ENCODE measurements at regions not wholly inside any gene's neighbourhood (a gene's known extent, or its start where the extent isn't known, plus 50 kb on each side); places are given as distances from the start of the nearest gene placed in this dataset.

DNA sequence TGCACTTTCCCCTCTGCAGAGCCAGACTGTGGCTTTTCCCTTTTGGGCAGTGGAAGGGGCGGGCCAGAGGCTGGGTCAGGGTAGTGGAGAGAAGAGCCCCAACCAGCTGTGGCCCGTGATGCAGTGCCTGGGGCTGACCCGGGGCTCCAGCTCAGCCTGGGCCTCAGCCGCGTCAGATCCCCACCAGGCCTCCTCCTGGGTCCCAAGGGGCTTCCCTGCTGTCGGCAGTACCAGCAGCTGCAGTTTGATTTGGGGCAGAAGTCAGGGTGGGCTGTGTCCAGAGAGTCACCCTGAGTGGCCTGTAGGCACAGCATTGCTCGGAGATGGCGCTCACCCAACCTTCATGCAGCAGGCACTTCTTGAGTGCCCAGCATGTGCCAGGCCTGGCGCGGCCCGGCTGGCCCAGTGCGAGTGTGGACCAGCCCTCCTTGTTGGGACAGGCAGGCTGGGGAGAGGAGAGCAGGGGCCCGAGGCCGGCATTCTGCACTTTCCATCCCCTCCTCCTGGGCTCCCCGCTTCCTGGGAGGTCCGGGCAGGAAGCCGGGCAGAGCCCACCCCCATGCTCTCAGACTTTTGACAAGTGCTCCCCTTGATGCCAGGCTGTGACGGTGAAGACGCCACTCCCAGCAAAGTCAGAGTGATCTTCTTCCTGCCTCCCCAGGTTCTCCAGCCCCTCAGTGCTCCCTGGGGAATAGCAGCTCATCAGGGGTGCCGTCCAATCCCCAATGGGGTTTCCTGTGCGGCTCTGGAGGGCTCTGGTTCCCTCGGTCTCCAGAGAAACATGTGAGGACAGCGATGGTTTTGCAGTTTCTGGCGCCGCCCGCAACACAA, 88.3 kb upstream of the COL5A1 start:
- TF ChIP-seq ZNF70 (CRISPR knock-in tag; IDR thresholded peaks at IDR 0.05) (no peak), RARB (CRISPR knock-in tag; IDR thresholded peaks at IDR 0.05) (no peak), ZFP3 (CRISPR knock-in tag; IDR thresholded peaks at IDR 0.05) (no peak), ZC3H10 (CRISPR knock-in tag; IDR thresholded peaks at IDR 0.05) (no peak), POU6F1 (CRISPR knock-in tag; IDR thresholded peaks at IDR 0.05; ENCODE audit: borderline replicate concordance, low read depth) (no peak), ZFP30 (CRISPR knock-in tag; IDR thresholded peaks at IDR 0.05) (no peak), ESRRG (CRISPR knock-in tag; IDR thresholded peaks at IDR 0.05) (no peak), ISL1 (CRISPR knock-in tag; IDR thresholded peaks at IDR 0.05) (no peak), CSDC2 (CRISPR knock-in tag; IDR thresholded peaks at IDR 0.05) (no peak), ZNF565 (CRISPR knock-in tag; conservative IDR thresholded peaks at IDR 0.05; ENCODE audit: low read depth) (no peak), SNAI2 (CRISPR knock-in tag; IDR thresholded peaks at IDR 0.05) (no peak), TSHZ2 (CRISPR knock-in tag; IDR thresholded peaks at IDR 0.05) (no peak), GLIS3 (CRISPR knock-in tag; IDR thresholded peaks at IDR 0.05) (no peak), TCF4 (CRISPR knock-in tag; IDR thresholded peaks at IDR 0.05; ENCODE audit: borderline replicate concordance) (no peak), PPARA (CRISPR knock-in tag; IDR thresholded peaks at IDR 0.05; ENCODE audit: borderline replicate concordance) (no peak), ARNTL (CRISPR knock-in tag; IDR thresholded peaks at IDR 0.05; ENCODE audit: borderline replicate concordance, low read depth) (no peak), TOX (CRISPR knock-in tag; IDR thresholded peaks at IDR 0.05; ENCODE audit: borderline replicate concordance) (no peak), ZNF8 (CRISPR knock-in tag; IDR thresholded peaks at IDR 0.05) (no peak)
- no peak for ATAC-seq

DNA sequence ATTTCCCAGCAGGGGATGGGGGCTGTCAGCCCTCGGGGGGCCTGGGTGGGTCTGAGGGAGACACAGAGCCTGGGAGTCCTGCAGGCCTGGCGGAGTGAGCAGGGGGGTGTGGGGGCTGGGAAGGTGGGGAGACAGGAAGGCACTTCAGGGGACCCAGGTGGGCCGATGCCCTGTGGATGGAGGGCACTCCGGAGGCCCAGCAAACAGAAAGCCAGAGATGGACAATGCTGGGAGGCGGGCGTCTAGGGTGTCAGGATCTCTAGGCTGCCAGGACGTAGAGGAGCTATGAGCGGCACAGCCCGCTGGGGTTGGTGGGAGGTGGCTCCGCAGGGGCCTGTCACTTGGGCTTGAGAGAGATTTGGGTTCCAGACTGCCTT, 87.6 kb upstream of the COL5A1 start:
- ATAC-seq = no peak

More for the DNA sequence above, 87.6 kb upstream of the COL5A1 start:
- TF ChIP-seq ISL1 (CRISPR knock-in tag; IDR thresholded peaks at IDR 0.05) = no peak
- TF ChIP-seq ZFP30 (CRISPR knock-in tag; IDR thresholded peaks at IDR 0.05) = no peak
- TF ChIP-seq ARNTL (CRISPR knock-in tag; IDR thresholded peaks at IDR 0.05; ENCODE audit: borderline replicate concordance, low read depth) = no peak
- no peak for TF ChIP-seq BACH2 (CRISPR knock-in tag; IDR thresholded peaks at IDR 0.05; ENCODE audit: borderline replicate concordance)
- TF ChIP-seq ZNF8 (CRISPR knock-in tag; IDR thresholded peaks at IDR 0.05) = no peak
- TF ChIP-seq POU6F1 (CRISPR knock-in tag; IDR thresholded peaks at IDR 0.05; ENCODE audit: borderline replicate concordance, low read depth) = no peak
- no peak for TF ChIP-seq ZFP3 (CRISPR knock-in tag; IDR thresholded peaks at IDR 0.05)
- TF ChIP-seq TCF4 (CRISPR knock-in tag; IDR thresholded peaks at IDR 0.05; ENCODE audit: borderline replicate concordance) = no peak
- TF ChIP-seq ESRRG (CRISPR knock-in tag; IDR thresholded peaks at IDR 0.05) = no peak
- no peak for TF ChIP-seq PATZ1 (CRISPR knock-in tag; IDR thresholded peaks at IDR 0.05; ENCODE audit: borderline replicate concordance)
- TF ChIP-seq CSDC2 (CRISPR knock-in tag; IDR thresholded peaks at IDR 0.05) = no peak
- TF ChIP-seq ZNF70 (CRISPR knock-in tag; IDR thresholded peaks at IDR 0.05) = no peak

All from SK-N-SH treated with all-trans-retinoic acid at 6 μM for 48 hours (cell line).